CD4-positive, alpha-beta T cell (primary cell): ENCODE measurements at regions not wholly inside any gene's neighbourhood (a gene's known extent, or its start where the extent isn't known, plus 50 kb on each side); places are given as distances from the start of the nearest gene placed in this dataset.

Experiments
- ATAC-seq: fragments of 200-7000 bp; cut with Tn5 transposase; one replicate; pipeline ENCODE4 v1.10.0; 2022; ENCODE audit warnings: mild to moderate bottlenecking; ENCODE audit not compliant: poor library complexity
- CTCF ChIA-PET: fragments of 350-600 bp; sonication (Branson Sonifier 250); formaldehyde crosslinking; loops from one replicate; lab custom pipeline; 2021; ENCODE audit warnings: antibody characterized with exemption, inconsistent platforms; lab: Charles Lee
- POLR2A ChIA-PET: fragments of 350-600 bp; sonication (Branson Sonifier 250); formaldehyde crosslinking; loops from one replicate; lab custom pipeline; 2021; ENCODE audit warnings: antibody characterized with exemption, inconsistent platforms; lab: Charles Lee
- DNase-seq, 14 experiments: peaks; one replicate each; pipeline ENCODE4 v3.0.0-alpha.2; 2013 to 2020; ENCODE audit warnings: mixed read lengths in 2 of 14
- H3K27ac ChIP-seq, 2 donors: one replicate each; pipeline versions ENCODE4 v1.5.1 to v1.7.0; 2013; ENCODE audit warnings: low read length in 2 of 2, low read depth in 1 of 2, mild to moderate bottlenecking in 1 of 2
- H3K27me3 ChIP-seq, 2 experiments: 1 replicate in 1 of 2; 2 replicates in 1 of 2; pipeline versions ENCODE4 v1.6.1 to v1.7.0; 2013; ENCODE audit warnings: low read length in 2 of 2, control low read depth in 1 of 2, mild to moderate bottlenecking in 1 of 2, moderate library complexity in 1 of 2; ENCODE audit not compliant: insufficient read depth in 2 of 2, control insufficient read depth in 1 of 2
- H3K36me3 ChIP-seq: one replicate; pipeline ENCODE4 v1.6.1; 2013; ENCODE audit warnings: low read length, control low read depth; ENCODE audit not compliant: insufficient read depth
- H3K4me1 ChIP-seq: one replicate; pipeline ENCODE4 v1.6.1; 2013; ENCODE audit warnings: low read length, control low read depth; ENCODE audit not compliant: insufficient read depth
- H3K4me3 ChIP-seq: one replicate; pipeline ENCODE4 v1.5.1; 2013; ENCODE audit warnings: mild to moderate bottlenecking, low read length, moderate library complexity
- H3K9me3 ChIP-seq, 2 experiments: 1 replicate in 1 of 2; 2 replicates in 1 of 2; pipeline versions ENCODE4 v1.6.1 to v1.7.0; 2013; ENCODE audit warnings: low read length in 2 of 2, mild to moderate bottlenecking in 2 of 2, control low read depth in 1 of 2, moderate library complexity in 1 of 2; ENCODE audit not compliant: control insufficient read depth in 1 of 2, insufficient read depth in 1 of 2
- H3K27ac Mint-ChIP-seq: one replicate; pipeline ENCODE4 v1.8.0; 2020; ENCODE audit warnings: mixed read lengths
- H3K27me3 Mint-ChIP-seq: one replicate; pipeline ENCODE4 v1.8.0; 2021; ENCODE audit warnings: mixed read lengths
- H3K36me3 Mint-ChIP-seq: one replicate; pipeline ENCODE4 v1.8.0; 2021; ENCODE audit warnings: low read depth, mixed read lengths
- H3K4me1 Mint-ChIP-seq: one replicate; pipeline ENCODE4 v1.8.0; 2021; ENCODE audit warnings: low read depth, mixed read lengths
- H3K4me3 Mint-ChIP-seq: one replicate; pipeline ENCODE4 v1.8.0; 2020; ENCODE audit warnings: mild to moderate bottlenecking, mixed read lengths
- H3K9me3 Mint-ChIP-seq: one replicate; pipeline ENCODE4 v1.8.0; 2020; ENCODE audit warnings: mixed read lengths
- CTCF ChIP-seq: fragments of 200-600 bp; IDR thresholded peaks from one replicate; pipeline ENCODE4 v1.8.0; 2022; ENCODE audit warnings: antibody characterized with exemption, mild to moderate bottlenecking
- intact Hi-C, 2 experiments: fragments of 100-400 bp; cut with DNase I in 1 of 2; cut with micrococcal nuclease in 1 of 2; formaldehyde crosslinking; loops; one replicate each; pipeline versions ENCODE4 v1.15.1 to v1.9.0; 2023 to 2025; cut with DNase I, micrococcal nuclease

- H3K9me3 ChIP-seq: no peaks in the 10 kb centered on the region
- TF ChIP-seq CTCF: no peak
- Mint-ChIP-seq H3K36me3 (no peaks in the 10 kb centered on the region), H3K27ac (no peak overlapping the region), H3K27me3 (peaks cover 40% of the 10 kb centered on the region), H3K4me1 (no peaks in the 10 kb centered on the region), H3K9me3 (no peaks in the 10 kb centered on the region), H3K4me3 (no peak overlapping the region)
- intact Hi-C loops: no loop called here
- DNase-seq (no peak), ATAC-seq (no peak)
- H3K4me3 ChIP-seq: no peak overlapping the region
- peaks cover 0 to 2% of the 10 kb centered on the region in 2 experiments for H3K27me3 ChIP-seq
- ChIA-PET CTCF (no interaction called here), POLR2A (no interaction called here)
- no peaks in the 10 kb centered on the region for H3K4me1 ChIP-seq
- no peaks in the 10 kb centered on the region for H3K36me3 ChIP-seq
- H3K27ac ChIP-seq: no peak overlapping the region
These were observed 100.9 kb upstream of the SORCS3 start for GRCh38 chr10:104540181-104540580.

- Histone ChIP-seq H3K4me3 (no peak overlapping the region), H3K27ac (no peak overlapping the region), H3K36me3 (no peaks in the 10 kb centered on the region), H3K9me3 (no peaks in the 10 kb centered on the region), H3K27me3 (peaks cover 0 to 2% of the 10 kb centered on the region in 2 experiments), H3K4me1 (no peaks in the 10 kb centered on the region)
- Mint-ChIP-seq H3K4me1 (no peaks in the 10 kb centered on the region), H3K27me3 (peaks cover 25% of the 10 kb centered on the region), H3K4me3 (no peak overlapping the region), H3K36me3 (no peaks in the 10 kb centered on the region), H3K27ac (no peak overlapping the region), H3K9me3 (no peaks in the 10 kb centered on the region)
- ATAC-seq (no peak), DNase-seq (no peak)
- ChIA-PET POLR2A (no interaction called here), CTCF (no interaction called here)
- TF ChIP-seq CTCF: no peak
- intact Hi-C loops: no loop called here
These were observed 99.3 kb upstream of the SORCS3 start for GRCh38 chr10:104541820-104542219.

GRCh38 chr10:104546336-104546735 lies 94.8 kb upstream of the SORCS3 start:
- Mint-ChIP-seq H3K36me3 (no peaks in the 10 kb centered on the region), H3K4me1 (no peaks in the 10 kb centered on the region), H3K4me3 (no peak overlapping the region), H3K27me3 (peaks cover 26% of the 10 kb centered on the region), H3K27ac (no peak overlapping the region), H3K9me3 (no peaks in the 10 kb centered on the region)
- Histone ChIP-seq H3K4me3 (no peak overlapping the region), H3K9me3 (no peaks in the 10 kb centered on the region), H3K4me1 (no peaks in the 10 kb centered on the region), H3K27me3 (no peaks in the 10 kb centered on the region), H3K36me3 (no peaks in the 10 kb centered on the region), H3K27ac (no peak overlapping the region)
- CTCF ChIA-PET: no interaction called here
- intact Hi-C loops: no loop called here
- DNase-seq (no peak), ATAC-seq (no peak)
- POLR2A ChIA-PET: no interaction called here
- no peak for TF ChIP-seq CTCF
